A673 (cell line): ENCODE measurements at regions not wholly inside any gene's neighbourhood (a gene's known extent, or its start where the extent isn't known, plus 50 kb on each side); places are given as distances from the start of the nearest gene placed in this dataset.
"Not testable (repeated sequence)": the region's sequence is repeated elsewhere in the genome, so short reads cannot be mapped to it uniquely, and the experiment has no call there.

ENCODE experiments used
- BruUV-seq: library from RNA; stranded (reverse); fragments of 400-500 nt; replicated peaks from 2 replicates; lab custom pipeline; 2021; lab: Mats Ljungman, UMichigan
- CTCF ChIA-PET: fragments of 300-600 bp; sonication (Branson Sonifier 250); formaldehyde crosslinking; loops from one replicate; lab custom pipeline; 2022; ENCODE audit warnings: antibody characterized with exemption; lab: Charles Lee
- POLR2A ChIA-PET: fragments of 300-600 bp; sonication (Branson Sonifier 250); formaldehyde crosslinking; loops from one replicate; lab custom pipeline; 2022; ENCODE audit warnings: antibody characterized with exemption; ENCODE audit not compliant: low non-redundant PET; lab: Charles Lee
- DNase-seq: peaks from one replicate; pipeline ENCODE4 v3.0.0-alpha.2; 2015; ENCODE audit warnings: low spot score
- H3K27ac ChIP-seq: fragments of 200-600 bp; sonication (generic); 2 replicates; pipeline ENCODE4 v1.5.1; 2016; ENCODE audit warnings: mixed run types, low read depth, mild to moderate bottlenecking, mixed read lengths, antibody characterized with exemption, low read length; ENCODE audit not compliant: poor library complexity, severe bottlenecking
- H3K27me3 ChIP-seq: fragments of 200-600 bp; sonication (generic); replicated peaks from 2 replicates; pipeline ENCODE4 v1.6.1; 2017; ENCODE audit warnings: mixed run types, low read depth, mild to moderate bottlenecking, mixed read lengths, antibody characterized with exemption, low read length; ENCODE audit not compliant: insufficient read depth, poor library complexity
- H3K36me3 ChIP-seq: fragments of 200-600 bp; sonication (generic); 2 replicates; pipeline ENCODE4 v1.6.1; 2016; ENCODE audit warnings: mixed run types, mild to moderate bottlenecking, mixed read lengths, antibody characterized with exemption, low read length; ENCODE audit not compliant: insufficient read depth, poor library complexity, severe bottlenecking
- H3K4me1 ChIP-seq: fragments of 200-600 bp; sonication (generic); 2 replicates; pipeline ENCODE4 v1.6.1; 2017; ENCODE audit warnings: mixed run types, mild to moderate bottlenecking, mixed read lengths, antibody characterized with exemption, low read length; ENCODE audit not compliant: insufficient read depth, poor library complexity, severe bottlenecking
- H3K4me3 ChIP-seq: fragments of 200-600 bp; sonication (generic); 2 replicates; pipeline ENCODE4 v1.5.1; 2016; ENCODE audit warnings: low read depth, mixed run types, mild to moderate bottlenecking, mixed read lengths, low read length; ENCODE audit not compliant: poor library complexity, severe bottlenecking
- H3K9me3 ChIP-seq: fragments of 200-600 bp; sonication (generic); 2 replicates; pipeline ENCODE4 v1.6.1; 2016; ENCODE audit warnings: mixed run types, low read depth, mild to moderate bottlenecking, mixed read lengths, antibody characterized with exemption, low read length; ENCODE audit not compliant: poor library complexity, severe bottlenecking
- intact Hi-C: fragments of 100-400 bp; cut with micrococcal nuclease; formaldehyde crosslinking; loops from one replicate; pipeline ENCODE4 v1.10.0; 2022; ENCODE audit not compliant: unreplicated experiment
- TF ChIP-seq, protein P1 (sequence below): fragments of 300-800, 200-600 bp; sonication (generic); conservative IDR thresholded peaks from 2 replicates; pipeline ENCODE4 v1.5.1; 2017; ENCODE audit warnings: low read depth, mild to moderate bottlenecking, antibody characterized with exemption, low read length, moderate library complexity, mixed read lengths

DNA sequence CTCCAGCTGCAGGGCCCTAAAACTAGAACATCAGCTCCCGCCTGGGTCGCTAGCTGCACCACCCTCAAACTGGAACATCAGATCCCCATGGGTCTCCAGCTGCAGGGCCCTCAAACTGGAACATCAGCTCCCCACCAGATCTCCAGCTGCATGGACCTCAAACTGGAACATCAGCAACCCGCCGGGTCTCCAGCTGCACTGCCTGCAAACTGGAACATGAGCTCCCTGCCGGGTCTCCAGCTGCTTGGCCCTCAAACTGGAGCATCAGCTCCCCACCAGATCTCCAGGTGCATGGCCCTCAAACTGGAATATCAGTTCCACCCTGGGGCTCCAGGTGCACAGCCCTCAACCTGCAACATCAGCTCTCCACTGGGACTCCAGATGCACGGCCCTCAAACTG is 82.7 kb downstream of the TFRC start:
- BruUV-seq, POLR2A ChIA-PET, H3K4me3 ChIP-seq, H3K27me3 ChIP-seq, CTCF ChIA-PET, H3K9me3 ChIP-seq, DNase-seq, H3K36me3 ChIP-seq, intact Hi-C loops, H3K27ac ChIP-seq, H3K4me1 ChIP-seq: not testable (repeated sequence)

DNA sequence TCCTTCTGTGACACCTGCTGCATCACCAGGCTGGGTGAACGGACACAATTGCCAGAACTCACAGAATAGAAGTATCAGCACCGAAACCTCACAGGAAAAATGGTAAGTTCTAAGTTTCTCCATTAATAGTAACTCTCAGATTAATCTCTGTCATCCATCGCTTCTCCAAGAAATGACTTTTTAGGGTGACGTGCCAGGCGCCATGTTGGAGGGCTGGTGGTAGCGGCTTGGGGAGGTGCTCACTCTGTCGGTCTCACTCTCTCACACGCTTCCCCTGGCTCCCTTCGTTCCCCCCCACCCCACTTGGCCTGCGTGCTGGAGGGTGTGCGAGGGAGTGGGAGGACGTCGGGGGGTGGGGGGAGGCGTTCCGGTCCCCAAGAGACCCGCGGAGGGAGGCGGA is 85.6 kb downstream of the TFRC start:
- H3K36me3 ChIP-seq, DNase-seq, H3K4me1 ChIP-seq, H3K27me3 ChIP-seq, H3K4me3 ChIP-seq, H3K9me3 ChIP-seq, BruUV-seq, intact Hi-C loops, CTCF ChIA-PET, H3K27ac ChIP-seq, POLR2A ChIA-PET: not testable (repeated sequence)

DNA sequence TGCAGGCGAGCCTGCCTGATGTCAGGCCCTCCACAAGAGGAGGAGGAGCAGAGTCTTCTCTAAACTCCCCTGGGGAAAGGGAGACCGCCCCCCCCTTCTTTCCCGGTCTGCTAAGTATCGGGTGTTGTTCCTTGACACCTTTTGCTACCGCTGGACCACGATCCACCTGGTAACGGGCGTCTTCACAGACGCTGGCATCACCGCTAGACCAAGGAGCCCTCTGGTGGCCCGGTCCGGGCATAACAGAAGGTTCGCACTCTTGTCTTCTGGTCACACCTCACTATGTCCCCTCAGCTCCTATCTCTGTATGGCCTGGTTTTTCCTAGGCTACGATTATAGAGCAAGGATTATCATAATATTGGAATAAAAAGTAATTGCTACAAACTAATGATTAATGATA is 86.0 kb upstream of the TNK2 start:
- not testable (repeated sequence) for BruUV-seq
- peak; percentile 40 for DNase-seq

DNA sequence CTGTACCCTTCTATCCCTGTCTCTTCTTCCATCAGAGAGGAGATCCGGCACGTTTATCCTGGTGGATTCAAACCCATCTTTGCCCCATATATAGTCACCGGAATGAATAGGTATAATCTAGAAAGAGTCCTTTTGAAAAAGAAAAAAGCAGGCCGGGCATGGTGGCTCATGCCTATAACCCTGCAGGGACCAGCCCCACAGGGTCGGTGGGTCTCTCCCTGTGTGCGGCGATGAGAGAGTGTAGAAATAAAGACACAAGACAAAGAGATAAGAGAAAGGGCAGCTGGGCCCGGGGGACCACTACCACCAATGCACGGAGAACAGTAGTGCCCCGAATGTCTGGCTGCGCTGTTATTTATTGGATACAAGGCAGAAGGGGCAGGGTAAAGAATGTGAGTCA is 85.3 kb upstream of the TNK2 start:
- H3K36me3 ChIP-seq, H3K4me1 ChIP-seq, H3K27me3 ChIP-seq, intact Hi-C loops, H3K4me3 ChIP-seq, H3K27ac ChIP-seq, CTCF ChIA-PET, DNase-seq, POLR2A ChIA-PET, BruUV-seq, H3K9me3 ChIP-seq: not testable (repeated sequence)

More for the DNA sequence above, 86.0 kb upstream of the TNK2 start:
- H3K4me1 ChIP-seq, intact Hi-C loops, POLR2A ChIA-PET, H3K27me3 ChIP-seq, H3K36me3 ChIP-seq, H3K9me3 ChIP-seq, H3K4me3 ChIP-seq, CTCF ChIA-PET, H3K27ac ChIP-seq: not testable (repeated sequence)
- TF ChIP-seq, protein P1, sequence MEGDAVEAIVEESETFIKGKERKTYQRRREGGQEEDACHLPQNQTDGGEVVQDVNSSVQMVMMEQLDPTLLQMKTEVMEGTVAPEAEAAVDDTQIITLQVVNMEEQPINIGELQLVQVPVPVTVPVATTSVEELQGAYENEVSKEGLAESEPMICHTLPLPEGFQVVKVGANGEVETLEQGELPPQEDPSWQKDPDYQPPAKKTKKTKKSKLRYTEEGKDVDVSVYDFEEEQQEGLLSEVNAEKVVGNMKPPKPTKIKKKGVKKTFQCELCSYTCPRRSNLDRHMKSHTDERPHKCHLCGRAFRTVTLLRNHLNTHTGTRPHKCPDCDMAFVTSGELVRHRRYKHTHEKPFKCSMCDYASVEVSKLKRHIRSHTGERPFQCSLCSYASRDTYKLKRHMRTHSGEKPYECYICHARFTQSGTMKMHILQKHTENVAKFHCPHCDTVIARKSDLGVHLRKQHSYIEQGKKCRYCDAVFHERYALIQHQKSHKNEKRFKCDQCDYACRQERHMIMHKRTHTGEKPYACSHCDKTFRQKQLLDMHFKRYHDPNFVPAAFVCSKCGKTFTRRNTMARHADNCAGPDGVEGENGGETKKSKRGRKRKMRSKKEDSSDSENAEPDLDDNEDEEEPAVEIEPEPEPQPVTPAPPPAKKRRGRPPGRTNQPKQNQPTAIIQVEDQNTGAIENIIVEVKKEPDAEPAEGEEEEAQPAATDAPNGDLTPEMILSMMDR = peak; percentile 47

DNA sequence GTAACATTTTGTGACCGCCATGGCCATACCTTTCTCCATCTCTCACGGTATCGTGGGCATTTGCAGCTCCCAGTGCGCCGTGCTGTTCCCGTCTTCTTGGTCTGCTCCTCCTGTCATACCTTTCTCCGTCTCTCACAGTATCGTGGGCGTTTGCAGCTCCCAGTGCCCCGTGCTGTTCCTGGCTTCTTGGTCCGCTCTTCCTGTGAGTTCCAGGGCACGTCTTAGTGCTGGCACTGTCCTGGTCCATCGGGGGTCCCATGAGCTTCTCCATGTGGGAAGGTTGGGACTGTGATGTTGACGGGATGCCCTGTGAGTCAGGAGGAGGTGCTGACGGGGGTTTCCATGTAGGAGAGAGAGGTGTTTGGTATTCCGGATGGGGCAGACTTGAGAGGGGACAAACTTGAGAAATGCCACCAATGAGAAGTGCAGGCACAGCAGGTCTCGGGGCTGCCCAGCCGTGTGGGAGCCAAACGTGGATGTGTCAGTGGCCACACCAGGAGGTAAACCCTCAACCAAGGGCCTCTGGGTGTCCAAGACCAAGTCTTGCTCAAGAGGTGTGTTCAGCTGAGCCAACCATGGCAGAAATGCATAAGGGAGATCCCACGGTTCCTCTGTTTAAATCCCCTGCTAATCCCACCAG is 84.7 kb upstream of the TNK2 start:
- intact Hi-C loops, H3K9me3 ChIP-seq, CTCF ChIA-PET, H3K4me3 ChIP-seq, BruUV-seq, POLR2A ChIA-PET, H3K27me3 ChIP-seq, H3K27ac ChIP-seq, DNase-seq, H3K36me3 ChIP-seq, H3K4me1 ChIP-seq: not testable (repeated sequence)

DNA sequence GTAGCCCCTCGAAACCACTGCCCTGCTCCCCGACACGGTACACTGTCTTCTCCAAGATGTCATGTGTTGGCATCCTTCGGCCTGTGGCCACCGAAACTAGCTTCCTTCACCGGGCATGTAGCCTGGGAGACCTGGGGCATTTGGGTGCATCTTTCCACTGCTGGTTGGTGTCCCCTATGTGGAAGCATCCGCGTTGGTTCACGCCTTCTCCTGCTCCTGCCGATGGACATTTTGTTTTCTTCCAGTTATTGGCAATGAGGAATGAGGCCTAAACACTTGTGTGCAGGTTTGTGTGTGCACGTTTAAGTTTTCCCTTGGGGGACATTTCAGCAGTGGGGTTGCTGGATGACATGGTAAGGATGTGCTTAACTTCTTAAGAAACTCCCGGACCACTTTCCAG is 83.6 kb upstream of the TNK2 start:
- BruUV-seq, H3K27me3 ChIP-seq, H3K9me3 ChIP-seq, POLR2A ChIA-PET, intact Hi-C loops, H3K27ac ChIP-seq, H3K4me1 ChIP-seq, CTCF ChIA-PET, H3K4me3 ChIP-seq, H3K36me3 ChIP-seq, DNase-seq: not testable (repeated sequence)

DNA sequence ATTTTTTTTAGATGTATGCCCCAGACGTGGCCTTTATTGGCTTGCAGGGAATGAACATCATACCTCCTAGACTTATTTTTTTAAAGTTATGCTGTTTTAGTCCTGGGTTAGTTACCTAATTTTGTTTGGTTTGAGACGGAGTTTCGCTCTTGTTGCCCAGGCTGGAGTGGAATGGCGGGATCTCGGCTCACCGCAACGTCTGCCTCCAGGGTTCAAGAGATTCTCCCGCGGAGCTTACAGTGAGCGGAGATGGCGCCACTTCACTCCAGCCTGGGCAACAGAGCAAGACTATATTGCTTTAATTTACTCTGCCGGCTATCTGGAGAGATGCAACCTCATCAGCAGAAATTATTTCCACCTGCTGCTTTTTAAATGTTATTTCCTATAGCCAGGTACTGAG is 82.9 kb upstream of the TNK2 start:
- H3K36me3 ChIP-seq, H3K4me3 ChIP-seq, H3K9me3 ChIP-seq, intact Hi-C loops, BruUV-seq, H3K27me3 ChIP-seq, H3K4me1 ChIP-seq, POLR2A ChIA-PET, DNase-seq, H3K27ac ChIP-seq, CTCF ChIA-PET: not testable (repeated sequence)
